Trophoblast cell (in vitro differentiated cells and primary cell): ENCODE measurements at regions not wholly inside any gene's neighbourhood (a gene's known extent, or its start where the extent isn't known, plus 50 kb on each side); places are given as distances from the start of the nearest gene placed in this dataset.

Source experiments
- DNase-seq, 2 donors: peaks; one replicate each; pipeline ENCODE4 v3.0.0-alpha.2; 2016
- H2AFZ ChIP-seq: 2 replicates; pipeline ENCODE4 v1.6.1; 2013; ENCODE audit warnings: low read length, moderate library complexity, mild to moderate bottlenecking; ENCODE audit not compliant: insufficient read depth, poor library complexity
- H2AK5ac ChIP-seq: 2 replicates; pipeline ENCODE4 v1.6.1; 2013; ENCODE audit warnings: mild to moderate bottlenecking, low read length
- H2BK120ac ChIP-seq: 2 replicates; pipeline ENCODE4 v1.6.1; 2013; ENCODE audit warnings: low read length, mild to moderate bottlenecking, moderate library complexity; ENCODE audit not compliant: insufficient read depth, poor library complexity
- H2BK12ac ChIP-seq: 2 replicates; pipeline ENCODE4 v1.6.1; 2013; ENCODE audit warnings: mild to moderate bottlenecking, low read length, moderate library complexity
- H2BK5ac ChIP-seq: 2 replicates; pipeline ENCODE4 v1.6.1; 2013; ENCODE audit warnings: low read length, low read depth, moderate library complexity, mild to moderate bottlenecking; ENCODE audit not compliant: poor library complexity
- H3K14ac ChIP-seq: 2 replicates; pipeline ENCODE4 v1.6.1; 2013; ENCODE audit warnings: mild to moderate bottlenecking, low read length
- H3K18ac ChIP-seq: 2 replicates; pipeline ENCODE4 v1.6.1; 2013; ENCODE audit warnings: mild to moderate bottlenecking, low read length
- H3K23ac ChIP-seq: 2 replicates; pipeline ENCODE4 v1.6.1; 2013; ENCODE audit warnings: low read length
- H3K27ac ChIP-seq: 2 replicates; pipeline ENCODE4 v1.5.1; 2013; ENCODE audit warnings: low read depth, mild to moderate bottlenecking, inconsistent platforms, low read length, moderate library complexity
- H3K27me3 ChIP-seq: 2 replicates; pipeline ENCODE4 v1.6.1; 2013; ENCODE audit warnings: inconsistent platforms, mild to moderate bottlenecking, low read length, moderate library complexity; ENCODE audit not compliant: insufficient read depth
- H3K36me3 ChIP-seq, 2 experiments: 1 replicate in 1 of 2; 2 replicates in 1 of 2; pipeline ENCODE4 v1.6.1; 2013; ENCODE audit warnings: low read length in 2 of 2, mild to moderate bottlenecking in 2 of 2, moderate library complexity in 1 of 2; ENCODE audit not compliant: insufficient read depth in 2 of 2, control insufficient read depth in 1 of 2
- H3K4ac ChIP-seq: 2 replicates; pipeline ENCODE4 v1.6.1; 2013; ENCODE audit warnings: low read depth, mild to moderate bottlenecking, low read length, moderate library complexity
- H3K4me1 ChIP-seq, 2 experiments: 1 replicate in 1 of 2; 2 replicates in 1 of 2; pipeline ENCODE4 v1.6.1; 2013; ENCODE audit warnings: low read length in 2 of 2, mild to moderate bottlenecking in 2 of 2, moderate library complexity in 1 of 2; ENCODE audit not compliant: insufficient read depth in 2 of 2, control insufficient read depth in 1 of 2
- H3K4me2 ChIP-seq: 2 replicates; pipeline ENCODE4 v1.6.1; 2013; ENCODE audit warnings: inconsistent platforms, mild to moderate bottlenecking, low read length, moderate library complexity
- H3K4me3 ChIP-seq: 2 replicates; pipeline ENCODE4 v1.5.1; 2013; ENCODE audit warnings: mild to moderate bottlenecking, low read depth, low read length, inconsistent platforms
- H3K79me1 ChIP-seq: one replicate; pipeline ENCODE4 v1.6.1; 2013; ENCODE audit warnings: low read length
- H3K79me2 ChIP-seq: 2 replicates; pipeline ENCODE4 v1.6.1; 2013; ENCODE audit warnings: low read length, mild to moderate bottlenecking; ENCODE audit not compliant: control insufficient read depth, insufficient read depth, poor library complexity
- H3K9ac ChIP-seq: 2 replicates; pipeline ENCODE4 v1.6.1; 2013; ENCODE audit warnings: mild to moderate bottlenecking, low read length
- H3K9me3 ChIP-seq: 2 replicates; pipeline ENCODE4 v1.6.1; 2013; ENCODE audit warnings: low read depth, mild to moderate bottlenecking, control low read depth, inconsistent platforms, low read length; ENCODE audit not compliant: insufficient read depth
- H4K12ac ChIP-seq: 2 replicates; pipeline ENCODE4 v1.6.1; 2013; ENCODE audit warnings: low read depth, mild to moderate bottlenecking, low read length, moderate library complexity
- H4K8ac ChIP-seq: 2 replicates; pipeline ENCODE4 v1.6.1; 2013; ENCODE audit warnings: low read depth, mild to moderate bottlenecking, low read length, moderate library complexity
- H4K91ac ChIP-seq: one replicate; pipeline ENCODE4 v1.6.1; 2013; ENCODE audit warnings: low read depth, mild to moderate bottlenecking, low read length, moderate library complexity
- WGBS: extraction: QIAGEN DNeasy Blood & Tissue Kit; methylation state at CpG from one replicate; pipeline ENCODE4 v1.1.7; 2013; ENCODE audit warnings: missing lambda C conversion rate; ENCODE audit not compliant: insufficient read length, insufficient coverage; ENCODE audit errors: extremely low coverage; 5-methylcytosine and 5-hydroxymethylcytosine counted together

GRCh38 chr7:9264395-9264794, 831.0 kb downstream of the NXPH1 start:
- no peak overlapping the region for H3K4ac ChIP-seq
- no peak overlapping the region for H4K12ac ChIP-seq
- H3K36me3 ChIP-seq, result no peaks in the 10 kb centered on the region
- H2BK120ac ChIP-seq, result no peak overlapping the region
- H2BK5ac ChIP-seq, result no peak overlapping the region
- H3K27me3 ChIP-seq, result no peaks in the 10 kb centered on the region
- no peak overlapping the region for H4K8ac ChIP-seq
- no peak overlapping the region for H3K27ac ChIP-seq
- no peak overlapping the region for H3K18ac ChIP-seq
- H2AFZ ChIP-seq, result no peak overlapping the region
- no peak overlapping the region for H3K9ac ChIP-seq
- H3K14ac ChIP-seq, result no peak overlapping the region
- H4K91ac ChIP-seq, result no peak overlapping the region
- no peak overlapping the region for H2BK12ac ChIP-seq
- no peak overlapping the region for H3K23ac ChIP-seq
- no peak overlapping the region for H3K4me3 ChIP-seq
- no peaks in the 10 kb centered on the region for H3K9me3 ChIP-seq
- no peak overlapping the region for H2AK5ac ChIP-seq
- no CpG with 5 or more reads among the region's 3 CpGs for WGBS
- no peak for DNase-seq
- no peaks in the 10 kb centered on the region for H3K79me1 ChIP-seq
- H3K4me1 ChIP-seq, result no peaks in the 10 kb centered on the region
- H3K79me2 ChIP-seq, result no peaks in the 10 kb centered on the region
- H3K4me2 ChIP-seq, result no peak overlapping the region

- no peak overlapping the region for H3K4ac ChIP-seq
- H4K91ac ChIP-seq, result no peak overlapping the region
- no peak overlapping the region for H3K4me3 ChIP-seq
Measured at GRCh38 chr7:9280088-9280487, 846.7 kb downstream of the NXPH1 start.

GRCh38 chr7:9283246-9283645, 849.8 kb downstream of the NXPH1 start:
- Histone ChIP-seq H2BK5ac (no peak overlapping the region), H3K4me2 (no peak overlapping the region), H3K4me3 (no peak overlapping the region), H3K4me1 (no peaks in the 10 kb centered on the region), H3K9ac (no peak overlapping the region), H3K18ac (no peak overlapping the region), H3K14ac (no peak overlapping the region), H4K91ac (no peak overlapping the region), H3K27ac (no peak overlapping the region), H2BK120ac (no peak overlapping the region), H4K12ac (no peak overlapping the region), H3K9me3 (no peaks in the 10 kb centered on the region), H2BK12ac (no peak overlapping the region), H2AFZ (no peak overlapping the region), H3K36me3 (no peaks in the 10 kb centered on the region), H3K27me3 (no peaks in the 10 kb centered on the region), H3K4ac (no peak overlapping the region), H2AK5ac (no peak overlapping the region), H4K8ac (no peak overlapping the region), H3K23ac (no peak overlapping the region), H3K79me1 (no peaks in the 10 kb centered on the region), H3K79me2 (no peaks in the 10 kb centered on the region)
- no CpG with 5 or more reads among the region's 2 CpGs for WGBS
- no peak for DNase-seq

More at GRCh38 chr7:9280088-9280487, 846.7 kb downstream of the NXPH1 start:
- no peak overlapping the region for H2AK5ac ChIP-seq
- no peaks in the 10 kb centered on the region for H3K79me2 ChIP-seq
- no peak overlapping the region for H3K9ac ChIP-seq
- no peak overlapping the region for H4K12ac ChIP-seq
- no peak overlapping the region for H3K27ac ChIP-seq
- H3K36me3 ChIP-seq, result no peaks in the 10 kb centered on the region
- no peaks in the 10 kb centered on the region for H3K79me1 ChIP-seq
- H3K23ac ChIP-seq, result no peak overlapping the region
- H4K8ac ChIP-seq, result no peak overlapping the region
- H3K9me3 ChIP-seq, result no peaks in the 10 kb centered on the region
- no peaks in the 10 kb centered on the region for H3K27me3 ChIP-seq
- no peak overlapping the region for H2BK120ac ChIP-seq
- no peaks in the 10 kb centered on the region for H3K4me1 ChIP-seq
- H3K18ac ChIP-seq, result no peak overlapping the region
- H2BK5ac ChIP-seq, result no peak overlapping the region
- no peak overlapping the region for H3K4me2 ChIP-seq
- DNase-seq, result no peak
- no peak overlapping the region for H2AFZ ChIP-seq
- H3K14ac ChIP-seq, result no peak overlapping the region
- H2BK12ac ChIP-seq, result no peak overlapping the region

- no peak overlapping the region for H3K27ac ChIP-seq
- no peak overlapping the region for H4K12ac ChIP-seq
- H2AFZ ChIP-seq, result no peak overlapping the region
- H3K4me2 ChIP-seq, result no peak overlapping the region
- no peak overlapping the region for H4K8ac ChIP-seq
- H3K4me1 ChIP-seq, result no peaks in the 10 kb centered on the region
- DNase-seq, result no peak
- no peaks in the 10 kb centered on the region for H3K79me2 ChIP-seq
- no peaks in the 10 kb centered on the region for H3K9me3 ChIP-seq
- H3K4ac ChIP-seq, result no peak overlapping the region
- no CpG with 5 or more reads among the region's 4 CpGs for whole genome bisulfite sequencing
- H2AK5ac ChIP-seq, result no peak overlapping the region
- no peaks in the 10 kb centered on the region for H3K79me1 ChIP-seq
- H3K4me3 ChIP-seq, result no peak overlapping the region
- no peak overlapping the region for H2BK5ac ChIP-seq
- no peak overlapping the region for H3K9ac ChIP-seq
- no peak overlapping the region for H3K14ac ChIP-seq
- no peak overlapping the region for H4K91ac ChIP-seq
- no peak overlapping the region for H3K18ac ChIP-seq
- no peak overlapping the region for H3K23ac ChIP-seq
- no peaks in the 10 kb centered on the region for H3K36me3 ChIP-seq
- no peak overlapping the region for H2BK120ac ChIP-seq
- no peaks in the 10 kb centered on the region for H3K27me3 ChIP-seq
- no peak overlapping the region for H2BK12ac ChIP-seq
Measured at GRCh38 chr7:9302436-9302835, 869.0 kb downstream of the NXPH1 start.
